H9 (cell line): ENCODE measurements at regions not wholly inside any gene's neighbourhood (a gene's known extent, or its start where the extent isn't known, plus 50 kb on each side); places are given as distances from the start of the nearest gene placed in this dataset.

ENCODE experiments used
- DNase-seq: peaks from one replicate; pipeline ENCODE4 v3.0.0-alpha.2; 2017
- H2AFZ ChIP-seq: one replicate; pipeline ENCODE4 v1.6.1; 2013; ENCODE audit warnings: mild to moderate bottlenecking, low read length, control low read depth, moderate library complexity
- H2AK5ac ChIP-seq: 2 replicates; pipeline ENCODE4 v1.6.1; 2013; ENCODE audit warnings: low read length, control low read depth, mixed read lengths; ENCODE audit not compliant: insufficient read length
- H2BK120ac ChIP-seq: one replicate; pipeline ENCODE4 v1.6.1; 2013; ENCODE audit warnings: low read depth, mild to moderate bottlenecking, low read length, control low read depth, inconsistent platforms; ENCODE audit not compliant: poor library complexity, severe bottlenecking
- H2BK12ac ChIP-seq: 2 replicates; pipeline ENCODE4 v1.6.1; 2013; ENCODE audit warnings: low read length, control low read depth, mixed read lengths, low read depth; ENCODE audit not compliant: insufficient read length
- H2BK15ac ChIP-seq: 2 replicates; pipeline ENCODE4 v1.6.1; 2013; ENCODE audit warnings: low read depth, low read length, control low read depth
- H2BK20ac ChIP-seq: one replicate; pipeline ENCODE4 v1.6.1; 2013; ENCODE audit warnings: low read depth, mild to moderate bottlenecking, low read length, control low read depth, inconsistent platforms; ENCODE audit not compliant: poor library complexity, severe bottlenecking
- H2BK5ac ChIP-seq: 2 replicates; pipeline ENCODE4 v1.6.1; 2013; ENCODE audit warnings: low read length, control low read depth, mixed read lengths; ENCODE audit not compliant: insufficient read length
- H3K14ac ChIP-seq: 2 replicates; pipeline ENCODE4 v1.6.1; 2013; ENCODE audit warnings: low read length, control low read depth; ENCODE audit not compliant: insufficient read depth
- H3K18ac ChIP-seq: 2 replicates; pipeline ENCODE4 v1.6.1; 2013; ENCODE audit warnings: low read depth, mild to moderate bottlenecking, mixed read lengths, low read length, control low read depth; ENCODE audit not compliant: insufficient read length
- H3K23ac ChIP-seq: 2 replicates; pipeline ENCODE4 v1.6.1; 2013; ENCODE audit warnings: low read length, control low read depth, mixed read lengths, low read depth; ENCODE audit not compliant: insufficient read length
- H3K23me2 ChIP-seq: 2 replicates; pipeline ENCODE4 v1.6.1; 2013; ENCODE audit warnings: low read depth, mild to moderate bottlenecking, mixed read lengths, low read length, control low read depth; ENCODE audit not compliant: insufficient read length, poor library complexity, severe bottlenecking
- H3K27ac ChIP-seq: 2 replicates; pipeline ENCODE4 v1.5.1; 2013; ENCODE audit warnings: low read length, control low read depth, mixed read lengths, low read depth; ENCODE audit not compliant: insufficient read length
- H3K27me3 ChIP-seq: 2 replicates; pipeline ENCODE4 v1.6.1; 2013; ENCODE audit warnings: low read length, control low read depth, inconsistent platforms; ENCODE audit not compliant: insufficient read depth
- H3K4ac ChIP-seq: 2 replicates; pipeline ENCODE4 v1.6.1; 2013; ENCODE audit warnings: low read depth, mild to moderate bottlenecking, control low read depth, inconsistent platforms, low read length, moderate library complexity
- H3K4me1 ChIP-seq: 2 replicates; pipeline ENCODE4 v1.6.1; 2013; ENCODE audit warnings: low read length, control low read depth, inconsistent platforms; ENCODE audit not compliant: insufficient read depth
- H3K4me2 ChIP-seq: 2 replicates; pipeline ENCODE4 v1.6.1; 2013; ENCODE audit warnings: low read length, control low read depth, mixed read lengths; ENCODE audit not compliant: insufficient read length, insufficient read depth
- H3K56ac ChIP-seq: 2 replicates; pipeline ENCODE4 v1.6.1; 2013; ENCODE audit warnings: low read depth, mild to moderate bottlenecking, mixed read lengths, low read length, control low read depth; ENCODE audit not compliant: insufficient read length
- H3K79me1 ChIP-seq: 2 replicates; pipeline ENCODE4 v1.6.1; 2013; ENCODE audit warnings: low read depth, mild to moderate bottlenecking, moderate library complexity, low read length, control low read depth, inconsistent platforms; ENCODE audit not compliant: insufficient read depth, poor library complexity, severe bottlenecking
- H3K79me2 ChIP-seq: 2 replicates; pipeline ENCODE4 v1.6.1; 2013; ENCODE audit warnings: low read length, control low read depth, inconsistent platforms; ENCODE audit not compliant: insufficient read depth
- H3K9ac ChIP-seq: 2 replicates; pipeline ENCODE4 v1.6.1; 2013; ENCODE audit warnings: low read length, control low read depth, mixed read lengths; ENCODE audit not compliant: insufficient read length; ENCODE audit errors: extremely low read depth
- H3K9me3 ChIP-seq: one replicate; pipeline ENCODE4 v1.6.1; 2013; ENCODE audit warnings: low read depth, low read length, inconsistent platforms; ENCODE audit not compliant: control insufficient read depth
- H3T11ph ChIP-seq: one replicate; pipeline ENCODE4 v1.6.1; 2013; ENCODE audit warnings: mild to moderate bottlenecking, low read length, control low read depth, inconsistent platforms
- H4K20me1 ChIP-seq: one replicate; pipeline ENCODE4 v1.6.1; 2013; ENCODE audit not compliant: control insufficient read depth, insufficient read length, insufficient read depth
- H4K5ac ChIP-seq: 2 replicates; pipeline ENCODE4 v1.6.1; 2013; ENCODE audit warnings: low read depth, mild to moderate bottlenecking, mixed read lengths, low read length, control low read depth; ENCODE audit not compliant: insufficient read length
- H4K8ac ChIP-seq: replicated peaks from 2 replicates; pipeline ENCODE4 v1.6.1; 2013; ENCODE audit warnings: low read length, control low read depth, mixed read lengths, low read depth; ENCODE audit not compliant: insufficient read length
- H4K91ac ChIP-seq: 2 replicates; pipeline ENCODE4 v1.6.1; 2013; ENCODE audit warnings: low read depth, mild to moderate bottlenecking, moderate library complexity, mixed read lengths, low read length, control low read depth; ENCODE audit not compliant: insufficient read length
- H3K27ac Mint-ChIP-seq, 3 experiments: 2 replicates in 2 of 3; 3 replicates in 1 of 3; pipeline ENCODE4 v1.8.0; 2020 to 2021; ENCODE audit warnings: mixed read lengths in 3 of 3, mild to moderate bottlenecking in 1 of 3, moderate library complexity in 1 of 3
- H3K27me3 Mint-ChIP-seq: 2 replicates; pipeline ENCODE4 v1.8.0; 2021; ENCODE audit warnings: low read depth, mild to moderate bottlenecking, moderate library complexity, mixed read lengths
- H3K36me3 Mint-ChIP-seq, 3 experiments: 2 replicates in 2 of 3; 3 replicates in 1 of 3; pipeline ENCODE4 v1.8.0; 2020 to 2021; ENCODE audit warnings: low read depth in 3 of 3, mixed read lengths in 3 of 3; ENCODE audit not compliant: insufficient read depth in 1 of 3
- H3K4me1 Mint-ChIP-seq, 2 experiments: 2 replicates each; pipeline ENCODE4 v1.8.0; 2020; ENCODE audit warnings: mixed read lengths in 2 of 2
- H3K4me3 Mint-ChIP-seq, 2 experiments: 2 replicates in 1 of 2; 3 replicates in 1 of 2; pipeline ENCODE4 v1.8.0; 2020 to 2021; ENCODE audit warnings: mild to moderate bottlenecking in 2 of 2, mixed read lengths in 2 of 2, moderate library complexity in 1 of 2
- H3K9me3 Mint-ChIP-seq, 2 experiments: 2 replicates in 1 of 2; 3 replicates in 1 of 2; pipeline ENCODE4 v1.8.0; 2020; ENCODE audit warnings: mild to moderate bottlenecking in 2 of 2, mixed read lengths in 2 of 2, moderate library complexity in 1 of 2
- CTCF ChIP-seq: fragments of 200-600 bp; sonication (generic); conservative IDR thresholded peaks from 3 replicates; pipeline ENCODE4 v1.8.0; 2021; ENCODE audit warnings: antibody characterized with exemption, mild to moderate bottlenecking

- Mint-ChIP-seq H3K27ac (no peak overlapping the region), H3K27me3 (no peaks in the 10 kb centered on the region), H3K4me1 (no peaks in the 10 kb centered on the region), H3K36me3 (no peaks in the 10 kb centered on the region), H3K4me3 (no peak overlapping the region), H3K9me3 (no peaks in the 10 kb centered on the region; a peak in 1 of 5 replicates)
- Histone ChIP-seq H3K27ac (no peak overlapping the region), H3K56ac (no peak overlapping the region), H3K18ac (no peak overlapping the region), H2AFZ (no peak overlapping the region), H3K4me1 (no peaks in the 10 kb centered on the region), H2BK120ac (no peak overlapping the region), H3K23ac (no peak overlapping the region), H4K8ac (no peak overlapping the region), H2BK20ac (no peak overlapping the region), H3K4ac (no peak overlapping the region), H2BK15ac (no peak overlapping the region), H4K91ac (no peak overlapping the region), H2BK5ac (no peak overlapping the region), H3T11ph (no peak overlapping the region), H3K27me3 (no peaks in the 10 kb centered on the region), H3K9ac (no peak overlapping the region), H3K9me3 (no peaks in the 10 kb centered on the region), H2BK12ac (no peak overlapping the region), H4K20me1 (no peaks in the 10 kb centered on the region), H3K4me2 (no peak overlapping the region), H4K5ac (no peak overlapping the region), H3K79me1 (no peaks in the 10 kb centered on the region), H2AK5ac (no peak overlapping the region), H3K23me2 (no peaks in the 10 kb centered on the region), H3K79me2 (no peaks in the 10 kb centered on the region), H3K14ac (no peak overlapping the region)
- no peak for TF ChIP-seq CTCF
- no peak for DNase-seq
Measured at GRCh38 chr14:42424501-42424900, 817.8 kb downstream of the LRFN5 start.
